LNCaP clone FGC (cell line): ENCODE measurements at regions not wholly inside any gene's neighbourhood (a gene's known extent, or its start where the extent isn't known, plus 50 kb on each side); places are given as distances from the start of the nearest gene placed in this dataset.

Source experiments
- DNase-seq: peaks from one replicate; pipeline ENCODE4 v3.0.0-alpha.2; 2011; ENCODE audit warnings: low read depth
- H3K4me3 ChIP-seq: 2 replicates; pipeline ENCODE4 v1.5.1; 2011; ENCODE audit warnings: mild to moderate bottlenecking, low read depth, low read length, control low read depth
- TF ChIP-seq, protein P1 (sequence below): IDR thresholded peaks from 2 replicates; pipeline ENCODE4 v1.5.1; 2012; ENCODE audit warnings: mild to moderate bottlenecking; ENCODE audit not compliant: control insufficient read depth, insufficient read depth; ENCODE audit errors: extremely low read depth

DNA sequence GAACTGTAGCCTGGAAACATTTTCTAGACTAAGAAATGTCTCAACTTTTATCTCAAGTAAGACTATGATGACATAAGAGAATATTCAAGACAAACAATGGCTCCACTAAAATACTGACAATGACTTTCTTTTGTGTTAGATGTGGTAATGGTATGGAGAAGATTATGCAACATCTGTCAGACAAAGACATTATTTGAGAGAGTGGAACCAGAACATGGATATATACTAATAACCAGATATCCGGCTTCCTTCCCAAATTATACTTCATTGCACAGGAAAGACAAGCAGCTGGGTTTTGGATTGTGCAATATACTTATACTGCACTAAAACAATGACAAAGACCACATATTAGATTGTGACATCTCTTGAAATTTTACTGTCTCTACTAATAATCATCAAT, 290.8 kb upstream of the GIMD1 start:
- TF ChIP-seq, protein P1, sequence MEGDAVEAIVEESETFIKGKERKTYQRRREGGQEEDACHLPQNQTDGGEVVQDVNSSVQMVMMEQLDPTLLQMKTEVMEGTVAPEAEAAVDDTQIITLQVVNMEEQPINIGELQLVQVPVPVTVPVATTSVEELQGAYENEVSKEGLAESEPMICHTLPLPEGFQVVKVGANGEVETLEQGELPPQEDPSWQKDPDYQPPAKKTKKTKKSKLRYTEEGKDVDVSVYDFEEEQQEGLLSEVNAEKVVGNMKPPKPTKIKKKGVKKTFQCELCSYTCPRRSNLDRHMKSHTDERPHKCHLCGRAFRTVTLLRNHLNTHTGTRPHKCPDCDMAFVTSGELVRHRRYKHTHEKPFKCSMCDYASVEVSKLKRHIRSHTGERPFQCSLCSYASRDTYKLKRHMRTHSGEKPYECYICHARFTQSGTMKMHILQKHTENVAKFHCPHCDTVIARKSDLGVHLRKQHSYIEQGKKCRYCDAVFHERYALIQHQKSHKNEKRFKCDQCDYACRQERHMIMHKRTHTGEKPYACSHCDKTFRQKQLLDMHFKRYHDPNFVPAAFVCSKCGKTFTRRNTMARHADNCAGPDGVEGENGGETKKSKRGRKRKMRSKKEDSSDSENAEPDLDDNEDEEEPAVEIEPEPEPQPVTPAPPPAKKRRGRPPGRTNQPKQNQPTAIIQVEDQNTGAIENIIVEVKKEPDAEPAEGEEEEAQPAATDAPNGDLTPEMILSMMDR = no peak
- H3K4me3 ChIP-seq = no peak overlapping the region
- DNase-seq = no peak

DNA sequence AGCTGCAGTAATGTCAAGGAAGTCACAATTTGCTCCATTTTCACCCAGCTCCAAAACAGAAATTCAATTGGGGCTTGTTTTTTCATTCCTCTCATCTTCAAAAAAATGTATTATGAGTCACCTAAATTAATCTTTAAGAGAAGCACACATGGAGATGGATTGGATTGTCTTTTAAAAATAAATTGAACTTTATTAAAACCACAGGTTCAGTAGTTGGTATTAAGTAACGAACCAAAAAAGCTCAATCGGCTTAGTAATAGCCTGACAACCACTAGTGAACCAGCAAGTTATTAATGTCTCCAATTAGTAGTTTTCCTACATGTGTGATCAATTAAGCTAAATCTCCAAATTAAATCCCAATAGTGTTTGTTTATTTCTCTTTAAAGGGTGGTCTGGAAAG, 283.5 kb upstream of the GIMD1 start:
- DNase-seq = no peak
- H3K4me3 ChIP-seq = no peak overlapping the region
- TF ChIP-seq, protein P1 = no peak

DNA sequence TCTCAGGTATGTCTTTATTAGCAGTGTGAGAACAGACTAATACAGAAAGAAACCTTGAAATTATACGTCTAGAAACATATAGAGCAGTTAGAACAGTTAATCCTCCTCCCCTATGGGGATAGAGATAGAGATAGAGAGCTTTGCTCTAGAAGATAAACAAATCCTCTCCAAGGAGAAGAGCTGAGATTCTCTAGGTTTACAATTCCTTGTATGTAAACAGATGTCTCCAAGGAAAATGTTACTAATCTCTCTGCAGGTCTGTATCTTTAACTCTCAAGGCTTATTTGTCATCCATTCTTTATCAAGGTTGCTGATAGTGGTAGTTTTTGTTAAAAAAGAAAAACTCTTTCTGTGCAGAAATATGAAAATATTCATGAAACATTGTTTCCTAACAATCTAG, 282.1 kb upstream of the GIMD1 start:
- DNase-seq = no peak
- H3K4me3 ChIP-seq = no peak overlapping the region
- TF ChIP-seq, protein P1 = no peak

DNA sequence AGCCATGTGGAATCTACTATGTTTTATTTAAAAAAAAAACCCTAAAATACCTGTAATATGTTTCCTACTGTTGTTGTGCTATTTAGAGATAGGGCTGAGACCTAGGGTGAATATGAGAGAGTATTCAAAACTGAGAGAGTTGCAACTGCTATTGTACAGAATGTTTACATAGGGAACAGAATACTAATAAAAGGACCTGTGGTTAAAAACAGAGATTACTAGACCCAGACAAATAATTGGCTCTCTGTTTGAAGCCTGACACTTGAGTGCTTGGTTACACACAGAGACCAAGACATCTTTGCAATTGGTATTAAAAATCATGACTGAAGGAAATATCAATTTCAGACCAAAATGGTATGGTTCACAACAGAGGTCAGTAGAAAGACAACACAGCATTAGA, 278.9 kb upstream of the GIMD1 start:
- DNase-seq = no peak
- H3K4me3 ChIP-seq = no peak overlapping the region
- TF ChIP-seq, protein P1 = no peak

DNA sequence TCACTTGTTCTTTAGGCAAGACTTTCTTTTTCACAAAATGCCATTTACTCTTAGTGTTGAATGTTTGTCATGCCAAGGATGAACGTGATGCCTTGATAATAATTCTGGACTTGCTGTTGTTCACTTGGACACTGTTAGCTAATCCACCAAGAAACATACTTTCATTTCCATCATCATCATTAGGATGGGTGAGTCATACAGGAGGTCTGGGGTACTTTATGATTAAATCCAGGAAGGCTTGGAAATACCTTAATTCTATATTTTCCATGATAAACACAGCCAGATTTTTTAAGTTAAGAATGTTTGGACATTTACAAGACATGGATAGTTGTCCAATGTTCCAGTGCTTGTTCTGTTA, 260.7 kb upstream of the GIMD1 start:
- H3K4me3 ChIP-seq = no peak overlapping the region
- no peak for DNase-seq
- TF ChIP-seq, protein P1 = no peak

DNA sequence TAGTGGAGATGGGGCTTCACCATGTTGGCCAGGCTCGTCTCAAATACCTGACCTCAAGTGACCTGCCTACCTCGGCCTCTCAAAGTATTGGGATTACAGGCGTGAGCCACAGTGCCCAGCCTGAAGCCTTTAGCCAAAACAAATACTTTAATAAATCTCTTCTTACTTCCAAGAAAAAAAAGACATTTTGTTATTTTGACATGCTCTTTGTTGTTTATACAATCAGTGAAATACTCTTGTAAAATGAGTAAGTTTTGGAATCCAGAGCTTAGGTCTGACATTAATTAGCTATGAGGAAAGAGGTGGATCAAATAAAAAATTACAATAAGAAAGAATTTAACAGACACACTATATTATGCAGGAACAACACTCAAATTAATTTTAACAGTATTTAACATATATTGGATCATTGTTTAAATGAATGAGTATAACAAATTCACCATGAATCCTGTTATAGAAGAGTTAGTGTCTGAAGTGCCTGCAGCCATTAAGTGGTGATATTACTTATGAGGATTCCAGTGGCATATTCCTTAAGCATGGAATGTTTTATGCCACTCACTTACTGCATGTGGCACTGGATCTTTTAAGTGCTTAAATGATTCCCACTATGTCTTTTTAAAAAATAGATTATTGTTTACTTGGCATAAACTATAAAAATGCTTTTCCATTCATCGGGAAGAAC, 260.1 kb upstream of the GIMD1 start:
- no peak overlapping the region for H3K4me3 ChIP-seq
- DNase-seq = peak; percentile 1
- TF ChIP-seq, protein P1 = no peak

DNA sequence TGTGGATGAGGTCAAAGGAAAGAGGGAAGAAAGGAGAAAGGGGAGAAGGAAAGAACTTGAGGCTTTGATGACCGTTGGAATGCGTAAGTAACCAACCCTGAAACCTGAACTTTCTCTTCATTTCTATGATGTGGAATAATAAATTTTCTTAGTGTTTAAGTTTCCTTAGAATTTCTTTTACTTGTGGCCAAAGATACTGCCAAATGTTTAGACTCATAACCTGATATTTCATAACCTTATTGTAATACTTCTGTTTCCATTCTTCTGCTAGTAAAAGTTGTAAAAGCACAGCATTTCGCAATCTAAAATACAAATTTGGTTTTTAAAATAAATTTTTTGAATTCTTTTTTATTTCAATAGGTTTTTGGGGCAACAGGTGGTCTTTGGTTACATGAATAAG, 258.5 kb upstream of the GIMD1 start:
- no peak overlapping the region for H3K4me3 ChIP-seq

More for the DNA sequence above, 258.5 kb upstream of the GIMD1 start:
- DNase-seq = no peak
- TF ChIP-seq, protein P1 = no peak
